GM23248 (cell line): ENCODE measurements at regions not wholly inside any gene's neighbourhood (a gene's known extent, or its start where the extent isn't known, plus 50 kb on each side); places are given as distances from the start of the nearest gene placed in this dataset.

Experiments used
- DNase-seq: peaks from one replicate; pipeline ENCODE4 v3.0.0-alpha.2; 2015
- H2AFZ ChIP-seq: fragments of 200-600 bp; sonication (generic); 2 replicates; pipeline ENCODE4 v1.6.1; 2016; ENCODE audit warnings: antibody characterized with exemption
- H3F3A ChIP-seq: fragments of 200-600 bp; sonication (generic); 2 replicates; pipeline ENCODE4 v1.6.1; 2016; ENCODE audit warnings: mild to moderate bottlenecking, antibody characterized with exemption, mixed run types; ENCODE audit not compliant: insufficient read depth
- H3K27ac ChIP-seq: fragments of 200-600 bp; sonication (generic); 2 replicates; pipeline ENCODE4 v1.5.1; 2016; ENCODE audit warnings: mild to moderate bottlenecking
- H3K27me3 ChIP-seq: fragments of 200-600 bp; sonication (generic); replicated peaks from 2 replicates; pipeline ENCODE4 v1.6.1; 2016; ENCODE audit warnings: mild to moderate bottlenecking; ENCODE audit not compliant: insufficient read depth
- H3K36me3 ChIP-seq: fragments of 200-600 bp; sonication (generic); 2 replicates; pipeline ENCODE4 v1.6.1; 2016; ENCODE audit warnings: low read depth, mild to moderate bottlenecking
- H3K4me1 ChIP-seq: fragments of 200-600 bp; sonication (generic); 2 replicates; pipeline ENCODE4 v1.6.1; 2016; ENCODE audit warnings: mild to moderate bottlenecking; ENCODE audit not compliant: insufficient read depth
- H3K4me2 ChIP-seq: fragments of 200-600 bp; sonication (generic); one replicate; pipeline ENCODE4 v1.6.1; 2016; ENCODE audit warnings: mild to moderate bottlenecking; ENCODE audit not compliant: unreplicated experiment
- H3K4me3 ChIP-seq: fragments of 200-600 bp; sonication (generic); 2 replicates; pipeline ENCODE4 v1.5.1; 2016; ENCODE audit warnings: mild to moderate bottlenecking
- H3K79me2 ChIP-seq: fragments of 200-600 bp; sonication (generic); 2 replicates; pipeline ENCODE4 v1.6.1; 2016; ENCODE audit warnings: mild to moderate bottlenecking; ENCODE audit not compliant: insufficient read depth
- H3K9ac ChIP-seq: fragments of 200-600 bp; sonication (generic); 2 replicates; pipeline ENCODE4 v1.6.1; 2016; ENCODE audit warnings: mild to moderate bottlenecking
- H3K9me2 ChIP-seq: fragments of 200-600 bp; sonication (generic); 2 replicates; pipeline ENCODE4 v1.6.1; 2016; ENCODE audit warnings: mixed run types, mild to moderate bottlenecking, moderate library complexity; ENCODE audit not compliant: insufficient read depth
- H3K9me3 ChIP-seq: fragments of 200-600 bp; sonication (generic); one replicate; pipeline ENCODE4 v1.6.1; 2017; ENCODE audit warnings: low read depth
- H4K20me1 ChIP-seq: fragments of 200-600 bp; sonication (generic); 2 replicates; pipeline ENCODE4 v1.6.0; 2016; ENCODE audit not compliant: insufficient read depth
- EZH2 ChIP-seq: fragments of 200-600 bp; sonication (generic); IDR thresholded peaks from 2 replicates; pipeline ENCODE4 v1.6.1; 2018; ENCODE audit warnings: antibody characterized with exemption, mild to moderate bottlenecking; ENCODE audit not compliant: insufficient read depth, poor library complexity, severe bottlenecking
- EZH2phosphoT487 ChIP-seq: fragments of 200-600 bp; sonication (generic); IDR thresholded peaks from 2 replicates; pipeline ENCODE4 v1.6.1; 2018; ENCODE audit warnings: antibody characterized with exemption, moderate library complexity, mild to moderate bottlenecking, low read depth; ENCODE audit not compliant: insufficient read depth
- WGBS, 2 experiments: methylation state at CpG; one replicate each; pipeline ENCODE4 v1.1.6; 2015 to 2017; ENCODE audit warnings: low lambda C conversion rate in 2 of 2, low coverage in 1 of 2; ENCODE audit errors: missing lambda C conversion rate in 2 of 2; 5-methylcytosine and 5-hydroxymethylcytosine counted together
- in situ Hi-C: fragments of 300-500 bp; cut with MboI; formaldehyde crosslinking; loops from 2 replicates; pipeline ENCODE4 v1.15.0; 2020

DNA sequence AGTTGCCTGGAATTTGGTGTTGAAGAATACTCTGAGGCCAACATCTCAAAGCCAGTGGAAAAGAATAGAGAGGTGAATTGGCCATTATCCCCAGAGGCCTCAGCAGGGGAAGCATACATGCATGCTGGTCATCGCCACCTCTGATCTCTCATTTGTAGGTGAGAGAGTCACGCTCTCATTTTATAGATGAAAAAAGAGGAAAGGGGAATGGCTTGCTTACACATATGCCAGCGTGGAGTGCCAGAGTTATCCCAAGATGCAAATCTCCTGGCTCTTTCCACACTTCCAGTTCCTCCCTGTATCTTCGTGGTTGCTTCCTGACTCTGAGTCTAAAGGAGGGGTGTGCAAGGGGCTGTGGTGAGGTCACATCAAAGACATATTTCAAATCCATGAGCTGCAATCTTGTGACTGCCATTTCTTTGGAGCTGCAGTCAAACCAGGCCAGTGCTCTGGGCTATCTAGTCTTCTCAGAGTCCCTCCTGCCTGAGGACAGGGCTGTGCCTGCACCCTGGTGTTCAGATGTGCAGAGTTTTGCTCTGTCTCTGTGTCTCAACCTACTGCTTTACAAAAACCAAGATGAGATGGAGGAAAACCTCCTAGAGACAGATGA is 324.7 kb downstream of the MYCN start:
- Histone ChIP-seq H3K27me3 (no peaks in the 10 kb centered on the region), H3K79me2 (no peaks in the 10 kb centered on the region), H3K36me3 (no peaks in the 10 kb centered on the region), H3K27ac (no peak overlapping the region), H4K20me1 (no peaks in the 10 kb centered on the region), H3K4me1 (no peaks in the 10 kb centered on the region), H3F3A (no peaks in the 10 kb centered on the region), H3K4me3 (no peak overlapping the region), H3K4me2 (no peak overlapping the region), H2AFZ (no peak overlapping the region), H3K9me3 (no peaks in the 10 kb centered on the region), H3K9me2 (no peaks in the 10 kb centered on the region), H3K9ac (no peak overlapping the region)
- in situ Hi-C loops: no loop called here
- TF ChIP-seq EZH2 (no peak), EZH2phosphoT487 (no peak)
- 30 to 32% methylated on average over 4 of the region's 4 CpGs for WGBS, 2 experiments
- no peak for DNase-seq

GRCh38 chr2:16264491-16264890 is 324.1 kb downstream of the MYCN start:
- H3K9me2 ChIP-seq: no peaks in the 10 kb centered on the region
- H3K27me3 ChIP-seq: no peaks in the 10 kb centered on the region
- no peaks in the 10 kb centered on the region for H3K4me1 ChIP-seq
- H3K36me3 ChIP-seq: no peaks in the 10 kb centered on the region
- no peak for DNase-seq
- no peak overlapping the region for H3K4me2 ChIP-seq
- H3K79me2 ChIP-seq: no peaks in the 10 kb centered on the region
- H3F3A ChIP-seq: no peaks in the 10 kb centered on the region
- no peak overlapping the region for H3K27ac ChIP-seq
- no peaks in the 10 kb centered on the region for H3K9me3 ChIP-seq
- in situ Hi-C loops: no loop called here
- H4K20me1 ChIP-seq: no peaks in the 10 kb centered on the region
- no peak overlapping the region for H3K9ac ChIP-seq
- WGBS, 2 experiments: 13 to 14% methylated on average over 4 of the region's 4 CpGs
- H3K4me3 ChIP-seq: no peak overlapping the region
- H2AFZ ChIP-seq: no peak overlapping the region
- TF ChIP-seq EZH2: no peak
- TF ChIP-seq EZH2phosphoT487: no peak

GRCh38 chr2:16263241-16263890 is 323.0 kb downstream of the MYCN start:
- WGBS, 2 experiments: 38 to 42% methylated on average over 14 of the region's 14 CpGs
- Histone ChIP-seq H3K9me2 (no peaks in the 10 kb centered on the region), H3F3A (no peaks in the 10 kb centered on the region), H3K9me3 (no peaks in the 10 kb centered on the region), H3K4me1 (no peaks in the 10 kb centered on the region), H3K9ac (no peak overlapping the region), H3K27me3 (no peaks in the 10 kb centered on the region), H2AFZ (no peak overlapping the region), H4K20me1 (no peaks in the 10 kb centered on the region), H3K36me3 (no peaks in the 10 kb centered on the region), H3K79me2 (no peaks in the 10 kb centered on the region), H3K27ac (no peak overlapping the region), H3K4me2 (no peak overlapping the region), H3K4me3 (no peak overlapping the region)
- TF ChIP-seq EZH2 (no peak), EZH2phosphoT487 (no peak)
- in situ Hi-C loops: no loop called here
- DNase-seq: no peak

DNA sequence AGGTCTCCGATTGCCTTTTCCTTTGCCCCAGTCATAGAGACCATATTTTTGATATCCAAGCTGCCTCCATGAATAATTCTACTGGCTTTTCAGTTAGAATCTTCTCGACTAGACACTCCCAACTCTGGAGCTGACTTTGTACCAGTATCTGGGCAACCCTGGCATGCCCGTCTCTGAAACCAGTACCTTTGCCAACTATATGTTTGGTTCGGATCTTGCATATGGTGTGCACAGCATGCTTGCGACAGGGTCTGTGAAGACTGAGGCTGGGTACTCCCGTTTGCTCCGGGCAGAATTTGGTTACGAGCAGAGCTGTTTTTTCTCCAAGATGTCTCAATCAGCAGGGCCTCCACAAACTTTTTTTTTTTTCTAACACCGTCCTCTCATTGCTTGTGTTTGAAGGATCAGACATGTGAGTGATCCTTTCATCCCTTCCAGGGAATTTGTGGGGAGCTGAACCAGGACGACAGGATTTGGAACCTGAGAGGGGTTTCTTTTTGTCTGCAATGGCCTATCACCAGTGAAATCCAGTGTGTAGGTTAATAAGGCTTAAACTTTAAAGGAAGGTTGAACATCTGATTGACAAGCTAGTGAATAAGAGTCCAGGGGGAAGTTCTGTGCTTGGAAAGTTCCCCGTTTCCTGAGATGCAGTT is 322.3 kb downstream of the MYCN start:
- no peaks in the 10 kb centered on the region for H4K20me1 ChIP-seq
- no peak overlapping the region for H2AFZ ChIP-seq
- H3K9me2 ChIP-seq: no peaks in the 10 kb centered on the region
- H3K4me3 ChIP-seq: no peak overlapping the region
- no peaks in the 10 kb centered on the region for H3K27me3 ChIP-seq
- H3K9ac ChIP-seq: no peak overlapping the region
- no peaks in the 10 kb centered on the region for H3K36me3 ChIP-seq
- H3K27ac ChIP-seq: no peak overlapping the region
- H3K79me2 ChIP-seq: no peaks in the 10 kb centered on the region
- in situ Hi-C loops: no loop called here
- 15 to 23% methylated on average over 11 of the region's 11 CpGs for WGBS, 2 experiments
- no peak overlapping the region for H3K4me2 ChIP-seq
- no peak for DNase-seq
- H3K4me1 ChIP-seq: no peaks in the 10 kb centered on the region
- TF ChIP-seq EZH2phosphoT487 (no peak), EZH2 (no peak)
- no peaks in the 10 kb centered on the region for H3F3A ChIP-seq
- no peaks in the 10 kb centered on the region for H3K9me3 ChIP-seq
